Lung (tissue), 11 donors: ENCODE measurements at regions not wholly inside any gene's neighbourhood (a gene's known extent, or its start where the extent isn't known, plus 50 kb on each side); places are given as distances from the start of the nearest gene placed in this dataset.

ENCODE experiments used
- ATAC-seq: fragments of 200-7000 bp; cut with Tn5 transposase; one replicate; pipeline ENCODE4 v1.9.1; 2020; ENCODE audit warnings: moderate number of reproducible peaks; ENCODE audit not compliant: insufficient read depth, low FRiP score
- DNase-seq, 3 donors: peaks; one replicate each; pipeline ENCODE4 v3.0.0-alpha.2; 2013 to 2017
- H3K27ac ChIP-seq, 2 donors: one replicate each; pipeline ENCODE4 v1.5.1; 2013; ENCODE audit warnings: mild to moderate bottlenecking in 2 of 2, moderate library complexity in 2 of 2, control low read depth in 1 of 2, inconsistent platforms in 1 of 2, low read depth in 1 of 2, low read length in 1 of 2
- H3K27me3 ChIP-seq, 3 donors: one replicate each; pipeline ENCODE4 v1.5.1; 2013; ENCODE audit warnings: low read length in 2 of 3; ENCODE audit not compliant: control insufficient read depth in 3 of 3, insufficient read depth in 3 of 3
- H3K36me3 ChIP-seq, 4 donors: one replicate each; pipeline ENCODE4 v1.5.1; 2013; ENCODE audit warnings: low read length in 4 of 4, mild to moderate bottlenecking in 1 of 4, moderate library complexity in 1 of 4; ENCODE audit not compliant: control insufficient read depth in 4 of 4, insufficient read depth in 4 of 4
- H3K4me1 ChIP-seq, 5 donors: one replicate each; pipeline ENCODE4 v1.5.1; 2013; ENCODE audit warnings: low read length in 5 of 5, mild to moderate bottlenecking in 2 of 5, moderate library complexity in 1 of 5; ENCODE audit not compliant: control insufficient read depth in 5 of 5, insufficient read depth in 5 of 5
- H3K4me3 ChIP-seq: one replicate; pipeline ENCODE4 v1.5.1; 2013; ENCODE audit warnings: mild to moderate bottlenecking, control low read depth, moderate library complexity
- H3K9ac ChIP-seq, 2 donors: one replicate each; pipeline ENCODE4 v1.5.1; 2013; ENCODE audit warnings: low read length in 2 of 2, control low read depth in 1 of 2; ENCODE audit not compliant: insufficient read depth in 1 of 2
- H3K9me3 ChIP-seq, 4 donors: one replicate each; pipeline ENCODE4 v1.5.1; 2013; ENCODE audit warnings: low read length in 3 of 4, mild to moderate bottlenecking in 1 of 4, moderate library complexity in 1 of 4; ENCODE audit not compliant: control insufficient read depth in 4 of 4, insufficient read depth in 3 of 4
- CTCF ChIP-seq: IDR thresholded peaks from 2 replicates; pipeline ENCODE4 v1.5.1; 2012; ENCODE audit warnings: mild to moderate bottlenecking; ENCODE audit errors: control extremely low read depth, extremely low read depth
- WGBS, 2 donors: extraction: QIAGEN DNeasy Blood & Tissue Kit; methylation state at CpG; one replicate each; pipeline ENCODE4 v1.1.7; 2013; 5-methylcytosine and 5-hydroxymethylcytosine counted together
- donor health status: control.
- donor health status: control.
- donor health status: Bipolar disorder and iron deficiency.
- donor health status: healthy.
- donor health status: DM: yes; HTN: yes; CAD: no.

GRCh38 chr7:66507764-66508296 is 120.9 kb upstream of the KCTD7 start:
- Histone ChIP-seq H3K27me3 (peaks cover 0 to 10% (median 0%) of the 10 kb centered on the region in 3 donors), H3K27ac (no peak overlapping the region), H3K4me3 (no peak overlapping the region), H3K36me3 (no peaks in the 10 kb centered on the region), H3K9ac (no peak overlapping the region), H3K4me1 (no peaks in the 10 kb centered on the region), H3K9me3 (peaks cover 0 to 7% (median 0%) of the 10 kb centered on the region in 4 donors)
- DNase-seq (peak in 1 of 3 donors; percentile 22), ATAC-seq (no peak)
- WGBS, 2 donors = 75 to 85% methylated on average over 9 of the region's 9 CpGs
- no peak for TF ChIP-seq CTCF

- Histone ChIP-seq H3K9ac (no peak overlapping the region), H3K36me3 (no peaks in the 10 kb centered on the region), H3K9me3 (peaks cover 0 to 7% (median 0%) of the 10 kb centered on the region in 4 donors), H3K27ac (no peak overlapping the region), H3K4me1 (no peaks in the 10 kb centered on the region), H3K27me3 (peaks cover 0 to 10% (median 0%) of the 10 kb centered on the region in 3 donors), H3K4me3 (no peak overlapping the region)
- no peak for DNase-seq
- no peak for ATAC-seq
- no peak for TF ChIP-seq CTCF
Observed at GRCh38 chr7:66508431-66508830, 120.2 kb upstream of the KCTD7 start.

DNA sequence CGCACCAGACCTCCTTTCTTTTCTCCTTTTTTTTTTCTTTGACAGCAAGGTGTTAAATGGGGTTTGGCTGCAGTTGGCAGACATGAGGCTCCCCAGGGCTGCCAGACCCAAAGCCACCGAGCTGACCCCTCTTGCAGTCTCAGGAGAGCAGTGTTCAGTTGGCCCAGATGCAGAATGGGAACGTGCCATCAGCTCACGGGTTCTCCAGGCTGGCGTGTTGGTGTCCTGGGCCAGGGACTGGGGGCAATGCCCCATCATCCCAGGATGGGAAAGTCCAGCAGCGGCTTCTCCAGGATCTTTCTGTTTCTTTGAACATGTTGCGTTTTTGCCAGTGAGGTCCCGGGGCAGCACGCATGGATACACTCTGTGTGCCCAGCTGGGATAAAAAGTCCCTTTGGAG is 114.6 kb upstream of the KCTD7 start:
- no peak for TF ChIP-seq CTCF
- DNase-seq (no peak), ATAC-seq (no peak)
- Histone ChIP-seq H3K27ac (no peak overlapping the region), H3K9ac (no peak overlapping the region), H3K27me3 (no peaks in the 10 kb centered on the region), H3K4me3 (no peak overlapping the region), H3K4me1 (no peaks in the 10 kb centered on the region), H3K9me3 (no peaks in the 10 kb centered on the region), H3K36me3 (no peaks in the 10 kb centered on the region)
- WGBS, 2 donors = 82 to 88% methylated on average over 9 of the region's 9 CpGs
